ENCODE measurements at regions not wholly inside any gene's neighbourhood (a gene's known extent, or its start where the extent isn't known, plus 50 kb on each side); places are given as distances from the start of the nearest gene placed in this dataset.
A peak's percentile ranks its signal among the peaks of the same experiment; 100 is the strongest.

DNA sequence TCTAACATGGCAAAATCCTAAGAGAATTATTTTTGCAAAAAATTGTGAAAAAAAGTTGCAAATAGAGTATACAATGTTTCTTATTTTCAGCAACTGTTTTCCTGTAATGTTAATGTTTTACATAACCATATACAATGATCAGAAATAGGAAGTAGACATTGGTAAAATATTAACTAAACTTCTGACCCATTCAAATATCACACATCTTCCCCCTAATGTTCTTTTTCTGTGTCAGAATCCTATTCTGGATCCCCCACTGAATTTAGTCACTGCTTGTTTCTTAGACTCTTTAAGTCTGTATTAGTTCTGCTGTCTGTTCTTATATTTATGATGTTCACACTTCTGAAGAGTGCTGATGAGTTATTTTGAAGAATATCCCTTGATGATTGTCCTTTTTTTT, 62.0 kb downstream of the HFE start:
- H3K4me1 Mint-ChIP-seq (ENCODE audit: low read depth), result no peaks in the 10 kb centered on the region
- TF ChIP-seq, protein P1, sequence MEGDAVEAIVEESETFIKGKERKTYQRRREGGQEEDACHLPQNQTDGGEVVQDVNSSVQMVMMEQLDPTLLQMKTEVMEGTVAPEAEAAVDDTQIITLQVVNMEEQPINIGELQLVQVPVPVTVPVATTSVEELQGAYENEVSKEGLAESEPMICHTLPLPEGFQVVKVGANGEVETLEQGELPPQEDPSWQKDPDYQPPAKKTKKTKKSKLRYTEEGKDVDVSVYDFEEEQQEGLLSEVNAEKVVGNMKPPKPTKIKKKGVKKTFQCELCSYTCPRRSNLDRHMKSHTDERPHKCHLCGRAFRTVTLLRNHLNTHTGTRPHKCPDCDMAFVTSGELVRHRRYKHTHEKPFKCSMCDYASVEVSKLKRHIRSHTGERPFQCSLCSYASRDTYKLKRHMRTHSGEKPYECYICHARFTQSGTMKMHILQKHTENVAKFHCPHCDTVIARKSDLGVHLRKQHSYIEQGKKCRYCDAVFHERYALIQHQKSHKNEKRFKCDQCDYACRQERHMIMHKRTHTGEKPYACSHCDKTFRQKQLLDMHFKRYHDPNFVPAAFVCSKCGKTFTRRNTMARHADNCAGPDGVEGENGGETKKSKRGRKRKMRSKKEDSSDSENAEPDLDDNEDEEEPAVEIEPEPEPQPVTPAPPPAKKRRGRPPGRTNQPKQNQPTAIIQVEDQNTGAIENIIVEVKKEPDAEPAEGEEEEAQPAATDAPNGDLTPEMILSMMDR (IDR thresholded peaks at IDR 0.05), result no peak
- H3K4me3 Mint-ChIP-seq (ENCODE audit: unreplicated experiment), result no peak overlapping the region
- no peaks in the 10 kb centered on the region for H3K9me3 Mint-ChIP-seq (ENCODE audit: low read depth)
- no peaks in the 10 kb centered on the region for H3K27me3 Mint-ChIP-seq (ENCODE audit: low read depth)
- no peak for DNase-seq (ENCODE audit: low spot score)
- no peaks in the 10 kb centered on the region for H3K36me3 Mint-ChIP-seq (ENCODE audit: low read depth)
- H3K27ac Mint-ChIP-seq (ENCODE audit: unreplicated experiment), result no peak overlapping the region

DNA sequence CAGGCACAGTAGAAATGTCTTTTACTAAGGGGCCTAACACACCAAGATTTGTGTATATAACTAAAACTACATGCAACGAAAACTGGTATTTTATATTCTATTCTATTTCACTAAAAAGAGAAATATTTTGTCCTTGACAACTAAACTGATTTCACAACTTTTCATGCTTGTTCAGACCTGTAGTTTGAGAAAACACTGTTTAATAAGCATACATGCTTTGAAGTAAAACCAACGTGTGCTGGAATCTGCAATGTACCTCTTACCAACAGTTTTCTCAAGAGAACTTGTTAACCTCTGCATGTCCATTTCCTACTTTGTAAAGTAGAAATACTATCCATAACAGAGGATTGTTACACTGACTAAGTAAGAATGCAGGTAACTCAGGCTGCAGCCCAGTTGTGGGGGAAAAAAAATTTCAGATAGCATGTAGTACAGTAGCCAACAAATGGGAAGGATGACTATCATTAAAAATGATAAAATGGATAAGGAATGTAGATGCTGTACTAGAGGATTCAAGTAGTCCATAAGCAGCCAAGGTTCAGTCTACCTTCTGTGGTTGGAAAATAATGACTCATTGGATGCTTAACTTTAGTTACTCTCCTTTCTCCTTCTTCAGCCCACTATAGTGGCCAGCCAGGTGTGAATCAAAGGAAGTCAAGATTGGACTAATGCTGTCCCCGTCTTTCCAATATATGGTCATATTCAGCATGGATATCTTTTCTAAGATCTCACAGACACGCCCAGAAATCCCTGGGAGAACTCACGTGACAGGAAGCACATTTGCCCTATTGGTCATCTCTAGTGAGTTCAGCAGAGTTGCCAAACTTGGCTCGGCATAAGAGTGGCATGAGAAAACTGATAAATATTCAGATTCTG, 65.2 kb downstream of the HFE start:
- TF ChIP-seq, protein P1 (IDR thresholded peaks at IDR 0.05), result no peak
- H3K4me1 Mint-ChIP-seq (ENCODE audit: low read depth), result peaks cover 23% of the 10 kb centered on the region
- H3K4me3 Mint-ChIP-seq (ENCODE audit: unreplicated experiment), result no peak overlapping the region
- no peaks in the 10 kb centered on the region for H3K9me3 Mint-ChIP-seq (ENCODE audit: low read depth)
- no peak for DNase-seq (ENCODE audit: low spot score)
- H3K27me3 Mint-ChIP-seq (ENCODE audit: low read depth), result no peaks in the 10 kb centered on the region
- H3K27ac Mint-ChIP-seq (ENCODE audit: unreplicated experiment), result no peak overlapping the region
- no peaks in the 10 kb centered on the region for H3K36me3 Mint-ChIP-seq (ENCODE audit: low read depth)

DNA sequence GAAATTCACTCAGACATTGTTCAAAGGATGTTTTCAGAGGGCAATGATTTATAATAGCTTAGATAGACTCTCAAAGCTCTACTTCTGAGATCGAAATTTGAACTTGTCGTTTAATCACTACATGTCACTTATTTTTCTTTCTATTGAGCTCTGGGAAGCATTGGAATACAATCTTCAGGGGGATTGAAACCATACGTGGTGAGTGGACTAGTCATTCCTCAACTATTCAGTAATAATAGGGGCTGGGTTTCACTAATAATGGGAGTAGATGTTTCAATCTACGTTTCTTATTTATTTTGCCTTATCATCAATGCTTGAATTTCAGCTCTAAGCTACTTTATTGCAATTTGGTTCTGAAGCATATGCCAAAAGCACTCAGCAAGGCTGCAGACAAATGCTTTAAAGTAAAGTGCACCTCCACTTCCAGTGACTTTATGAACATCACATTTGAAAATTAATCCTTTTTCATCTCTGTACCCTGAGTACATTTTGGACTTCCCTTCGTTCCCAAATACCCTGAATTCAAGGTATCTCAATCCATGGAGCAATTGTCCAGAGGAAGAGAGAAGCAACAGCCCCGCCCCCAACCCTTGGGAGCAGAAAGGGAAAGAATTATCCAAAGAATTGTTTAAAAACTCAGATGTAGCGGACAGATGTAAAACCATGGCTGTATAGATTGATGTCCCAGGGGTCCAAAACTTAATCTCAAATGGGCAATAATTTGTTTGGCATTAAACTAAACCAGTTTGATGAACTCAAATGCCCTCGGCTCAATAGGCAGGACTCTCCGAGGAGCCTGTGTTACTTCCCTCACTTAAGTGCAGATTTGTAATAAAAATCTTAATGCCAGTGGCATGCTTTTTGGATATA, 68.1 kb downstream of the HFE start:
- Mint-ChIP-seq H3K9me3 (ENCODE audit: low read depth) (no peaks in the 10 kb centered on the region), H3K4me3 (ENCODE audit: unreplicated experiment) (peak overlapping the region; percentile 78), H3K36me3 (ENCODE audit: low read depth) (no peaks in the 10 kb centered on the region), H3K4me1 (ENCODE audit: low read depth) (peaks cover 38% of the 10 kb centered on the region), H3K27ac (ENCODE audit: unreplicated experiment) (peak overlapping the region; percentile 99), H3K27me3 (ENCODE audit: low read depth) (no peaks in the 10 kb centered on the region)
- DNase-seq (ENCODE audit: low spot score), result no peak
- TF ChIP-seq, protein P1 (IDR thresholded peaks at IDR 0.05), result no peak

DNA sequence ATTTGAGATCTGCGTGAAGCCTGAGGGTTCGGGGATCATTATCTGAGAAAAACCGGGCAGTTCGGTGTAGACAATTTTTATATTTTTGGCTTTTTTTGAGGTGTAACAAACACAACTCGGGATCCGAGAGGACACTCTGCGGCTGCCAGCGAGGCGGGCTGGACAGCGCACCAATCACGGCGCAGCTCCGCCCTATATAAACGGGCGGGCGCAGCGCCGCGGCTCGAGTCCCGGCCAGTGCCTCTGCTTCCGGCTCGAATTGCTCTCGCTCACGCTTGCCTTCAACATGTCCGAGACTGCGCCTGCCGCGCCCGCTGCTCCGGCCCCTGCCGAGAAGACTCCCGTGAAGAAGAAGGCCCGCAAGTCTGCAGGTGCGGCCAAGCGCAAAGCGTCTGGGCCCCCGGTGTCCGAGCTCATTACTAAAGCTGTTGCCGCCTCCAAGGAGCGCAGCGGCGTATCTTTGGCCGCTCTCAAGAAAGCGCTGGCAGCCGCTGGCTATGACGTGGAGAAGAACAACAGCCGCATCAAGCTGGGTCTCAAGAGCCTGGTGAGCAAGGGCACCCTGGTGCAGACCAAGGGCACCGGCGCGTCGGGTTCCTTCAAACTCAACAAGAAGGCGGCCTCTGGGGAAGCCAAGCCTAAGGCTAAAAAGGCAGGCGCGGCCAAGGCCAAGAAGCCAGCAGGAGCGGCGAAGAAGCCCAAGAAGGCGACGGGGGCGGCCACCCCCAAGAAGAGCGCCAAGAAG, 69.0 kb downstream of the HFE start:
- peak; percentile 95 for DNase-seq (ENCODE audit: low spot score)
- peak overlapping the region; percentile 99 for H3K27ac Mint-ChIP-seq (ENCODE audit: unreplicated experiment)
- H3K9me3 Mint-ChIP-seq (ENCODE audit: low read depth), result no peaks in the 10 kb centered on the region
- peaks cover 39% of the 10 kb centered on the region for H3K4me1 Mint-ChIP-seq (ENCODE audit: low read depth)
- TF ChIP-seq, protein P1 (IDR thresholded peaks at IDR 0.05), result no peak
- no peaks in the 10 kb centered on the region for H3K36me3 Mint-ChIP-seq (ENCODE audit: low read depth)
- H3K4me3 Mint-ChIP-seq (ENCODE audit: unreplicated experiment), result peak overlapping the region; percentile 78
- no peaks in the 10 kb centered on the region for H3K27me3 Mint-ChIP-seq (ENCODE audit: low read depth)

DNA sequence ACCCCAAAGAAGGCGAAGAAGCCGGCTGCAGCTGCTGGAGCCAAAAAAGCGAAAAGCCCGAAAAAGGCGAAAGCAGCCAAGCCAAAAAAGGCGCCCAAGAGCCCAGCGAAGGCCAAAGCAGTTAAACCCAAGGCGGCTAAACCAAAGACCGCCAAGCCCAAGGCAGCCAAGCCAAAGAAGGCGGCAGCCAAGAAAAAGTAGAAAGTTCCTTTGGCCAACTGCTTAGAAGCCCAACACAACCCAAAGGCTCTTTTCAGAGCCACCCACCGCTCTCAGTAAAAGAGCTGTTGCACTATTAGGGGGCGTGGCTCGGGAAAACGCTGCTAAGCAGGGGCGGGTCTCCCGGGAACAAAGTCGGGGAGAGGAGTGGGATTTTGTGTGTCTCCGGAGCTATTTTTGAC, 69.6 kb downstream of the HFE start:
- no peak for DNase-seq (ENCODE audit: low spot score)
- TF ChIP-seq, protein P1 (IDR thresholded peaks at IDR 0.05), result no peak
- Mint-ChIP-seq H3K9me3 (ENCODE audit: low read depth) (no peaks in the 10 kb centered on the region), H3K27ac (ENCODE audit: unreplicated experiment) (peak overlapping the region; percentile 99), H3K27me3 (ENCODE audit: low read depth) (no peaks in the 10 kb centered on the region), H3K4me3 (ENCODE audit: unreplicated experiment) (peak overlapping the region; percentile 78), H3K4me1 (ENCODE audit: low read depth) (peaks cover 40% of the 10 kb centered on the region), H3K36me3 (ENCODE audit: low read depth) (no peaks in the 10 kb centered on the region)
